PFSK-1 (cell line): ENCODE measurements at regions not wholly inside any gene's neighbourhood (a gene's known extent, or its start where the extent isn't known, plus 50 kb on each side); places are given as distances from the start of the nearest gene placed in this dataset.

Experiments
- FOXP2 ChIP-seq: optimal IDR thresholded peaks from 2 replicates; pipeline ENCODE3; 2011; ENCODE audit warnings: borderline replicate concordance, control low read depth, inconsistent platforms; ENCODE audit not compliant: insufficient read depth; ENCODE audit errors: extremely low read length, extremely low read depth
- POLR2AphosphoS5 ChIP-seq: IDR thresholded peaks from 2 replicates; pipeline ENCODE4 v1.6.1; 2012; ENCODE audit warnings: low read depth, mild to moderate bottlenecking, control low read depth, low read length, moderate library complexity
- REST ChIP-seq, 2 experiments: IDR thresholded peaks; 2 replicates each; pipeline versions ENCODE4 v1.6.1 to v1.8.0; 2011 to 2012; ENCODE audit warnings: low read depth in 2 of 2, low read length in 2 of 2, control low read depth in 1 of 2, inconsistent platforms in 1 of 2, mild to moderate bottlenecking in 1 of 2, moderate library complexity in 1 of 2; ENCODE audit not compliant: insufficient read depth in 1 of 2
- SIN3A ChIP-seq: IDR thresholded peaks from 2 replicates; pipeline ENCODE4 v1.6.1; 2012; ENCODE audit warnings: mild to moderate bottlenecking, low read length, moderate library complexity, borderline replicate concordance; ENCODE audit not compliant: insufficient read depth
- TAF1 ChIP-seq: IDR thresholded peaks from 2 replicates; pipeline ENCODE4 v1.6.1; 2012; ENCODE audit warnings: low read length, control low read depth, borderline replicate concordance; ENCODE audit not compliant: insufficient read depth

- TF ChIP-seq POLR2AphosphoS5 (no peak), TAF1 (no peak), SIN3A (no peak), FOXP2 (no peak), REST (IDR thresholded peaks at IDR 0.05; ENCODE audit: insufficient read depth in 1 of 2, low read depth in 2 of 2, low read length in 2 of 2) (no peak)
Measured at GRCh38 chr2:234161932-234162331, 111.4 kb downstream of the SPP2 start.

- TF ChIP-seq FOXP2 (peak; percentile 34), POLR2AphosphoS5 (no peak)
Measured at GRCh38 chr2:234158812-234159211, 108.3 kb downstream of the SPP2 start.

GRCh38 chr2:234157817-234158588, 107.5 kb downstream of the SPP2 start:
- no peak for TF ChIP-seq POLR2AphosphoS5
- no peak for TF ChIP-seq FOXP2
- no peak for TF ChIP-seq SIN3A
- no peak for TF ChIP-seq REST (IDR thresholded peaks at IDR 0.05; ENCODE audit: insufficient read depth in 1 of 2, low read depth in 2 of 2, low read length in 2 of 2)
- TF ChIP-seq TAF1, result no peak

- no peak for TF ChIP-seq TAF1
- TF ChIP-seq REST (IDR thresholded peaks at IDR 0.05; ENCODE audit: insufficient read depth in 1 of 2, low read depth in 2 of 2, low read length in 2 of 2), result no peak
- TF ChIP-seq FOXP2, result no peak
- TF ChIP-seq POLR2AphosphoS5, result no peak
- TF ChIP-seq SIN3A, result no peak
Measured at GRCh38 chr2:234156326-234156725, 105.8 kb downstream of the SPP2 start.

GRCh38 chr2:234147335-234147861, 96.9 kb downstream of the SPP2 start:
- TF ChIP-seq SIN3A (no peak), POLR2AphosphoS5 (no peak), FOXP2 (no peak), REST (IDR thresholded peaks at IDR 0.05; ENCODE audit: insufficient read depth in 1 of 2, low read depth in 2 of 2, low read length in 2 of 2) (no peak), TAF1 (no peak)
